ENCODE measurements at regions not wholly inside any gene's neighbourhood (a gene's known extent, or its start where the extent isn't known, plus 50 kb on each side); places are given as distances from the start of the nearest gene placed in this dataset.

DNA sequence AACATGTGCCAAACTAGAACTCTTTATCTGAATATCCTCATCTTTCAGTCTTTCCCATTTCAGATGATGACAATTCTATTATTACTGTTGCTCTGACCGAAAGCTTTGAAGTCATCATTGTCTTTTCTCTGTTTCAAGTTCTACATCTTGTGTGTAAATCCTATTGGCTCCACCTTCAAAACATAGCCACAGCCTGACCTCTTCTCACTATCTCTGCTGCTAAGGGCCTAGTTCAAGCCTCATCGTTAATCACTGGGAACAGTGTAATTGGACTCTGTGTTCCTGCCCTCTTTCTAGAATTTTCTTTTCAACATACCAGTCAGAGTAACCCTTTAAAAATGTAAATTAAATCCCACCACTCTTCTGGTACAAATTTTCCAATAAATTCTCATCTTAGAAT lies 105.1 kb downstream of the OXSM start:
- Histone ChIP-seq H3K4me2 (ENCODE audit: insufficient read depth, low read length) (no peak overlapping the region), H3K9ac (replicated peaks; ENCODE audit: extremely low read depth, insufficient read depth, low read length) (no peak overlapping the region), H3K36me3 (ENCODE audit: control insufficient read depth in 2 of 2, extremely low read depth in 1 of 2, insufficient read depth in 2 of 2, low read length in 2 of 2) (no peaks in the 10 kb centered on the region), H3K4me3 (replicated peaks in 1 of 3; ENCODE audit: insufficient read depth in 1 of 3, low read depth in 1 of 3, low read length in 3 of 3) (no peak overlapping the region), H3K9me1 (replicated peaks; ENCODE audit: control insufficient read depth, extremely low read depth, insufficient read depth, low read length) (no peaks in the 10 kb centered on the region), H3K79me2 (ENCODE audit: control insufficient read depth, insufficient read depth, low read length) (no peaks in the 10 kb centered on the region), H3K9me3 (replicated peaks; ENCODE audit: control insufficient read depth, insufficient read depth, low read length) (no peaks in the 10 kb centered on the region), H3K4me1 (ENCODE audit: control insufficient read depth, extremely low read depth, insufficient read depth, low read length) (no peaks in the 10 kb centered on the region), H2AFZ (ENCODE audit: low read depth, low read length) (no peak overlapping the region), H4K20me1 (replicated peaks; ENCODE audit: control insufficient read depth, extremely low read depth, insufficient read depth, low read length) (no peaks in the 10 kb centered on the region), H3K27me3 (ENCODE audit: control insufficient read depth in 2 of 2, insufficient read depth in 2 of 2, low read length in 2 of 2) (no peaks in the 10 kb centered on the region), H3K27ac (ENCODE audit: insufficient read depth, low read depth, low read length) (no peak overlapping the region)
- BruUV-seq (replicated peaks), result no TSS peak
- CTCF ChIA-PET, result no interaction called here
- POLR2A ChIA-PET, result no interaction called here
- dilution Hi-C loops (cut with MboI; ENCODE audit: extremely low pct_ligation_motif_present, low sequenced_read_pairs), result no loop called here
- FAIRE-seq (no peak), DNase-seq (ENCODE audit: low read depth, low spot score) (no peak)
- intact Hi-C loops (cut with micrococcal nuclease), result no loop called here
- TF ChIP-seq MYC (IDR thresholded peaks at IDR 0.05; ENCODE audit: low read depth, low read length) (no peak), JUN (IDR thresholded peaks at IDR 0.05; ENCODE audit: borderline replicate concordance, insufficient read depth, insufficient read length, low read depth) (no peak), POLR2A (IDR thresholded peaks at IDR 0.05; ENCODE audit: low read depth, low read length) (no peak), GATA2 (IDR thresholded peaks at IDR 0.05; ENCODE audit: insufficient read depth, insufficient read length, low read depth, low read length) (no peak), POLR2AphosphoS5 (IDR thresholded peaks at IDR 0.05; ENCODE audit: insufficient read depth, low read depth, low read length) (no peak), EZH2 (IDR thresholded peaks at IDR 0.05; ENCODE audit: borderline replicate concordance, low read depth, low read length, severe bottlenecking) (no peak), FOS (IDR thresholded peaks at IDR 0.05; ENCODE audit: borderline replicate concordance, insufficient read depth, low read length) (no peak)
- TF ChIP-seq, protein P1, sequence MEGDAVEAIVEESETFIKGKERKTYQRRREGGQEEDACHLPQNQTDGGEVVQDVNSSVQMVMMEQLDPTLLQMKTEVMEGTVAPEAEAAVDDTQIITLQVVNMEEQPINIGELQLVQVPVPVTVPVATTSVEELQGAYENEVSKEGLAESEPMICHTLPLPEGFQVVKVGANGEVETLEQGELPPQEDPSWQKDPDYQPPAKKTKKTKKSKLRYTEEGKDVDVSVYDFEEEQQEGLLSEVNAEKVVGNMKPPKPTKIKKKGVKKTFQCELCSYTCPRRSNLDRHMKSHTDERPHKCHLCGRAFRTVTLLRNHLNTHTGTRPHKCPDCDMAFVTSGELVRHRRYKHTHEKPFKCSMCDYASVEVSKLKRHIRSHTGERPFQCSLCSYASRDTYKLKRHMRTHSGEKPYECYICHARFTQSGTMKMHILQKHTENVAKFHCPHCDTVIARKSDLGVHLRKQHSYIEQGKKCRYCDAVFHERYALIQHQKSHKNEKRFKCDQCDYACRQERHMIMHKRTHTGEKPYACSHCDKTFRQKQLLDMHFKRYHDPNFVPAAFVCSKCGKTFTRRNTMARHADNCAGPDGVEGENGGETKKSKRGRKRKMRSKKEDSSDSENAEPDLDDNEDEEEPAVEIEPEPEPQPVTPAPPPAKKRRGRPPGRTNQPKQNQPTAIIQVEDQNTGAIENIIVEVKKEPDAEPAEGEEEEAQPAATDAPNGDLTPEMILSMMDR (IDR thresholded peaks at IDR 0.05; ENCODE audit: extremely low read depth in 1 of 2, insufficient read depth in 1 of 2, low read depth in 1 of 2, low read length in 2 of 2), result no peak
- TF ChIP-seq, protein P2, sequence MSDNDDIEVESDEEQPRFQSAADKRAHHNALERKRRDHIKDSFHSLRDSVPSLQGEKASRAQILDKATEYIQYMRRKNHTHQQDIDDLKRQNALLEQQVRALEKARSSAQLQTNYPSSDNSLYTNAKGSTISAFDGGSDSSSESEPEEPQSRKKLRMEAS (IDR thresholded peaks at IDR 0.05; ENCODE audit: insufficient read depth, insufficient read length), result no peak

Measured in endothelial cell of umbilical vein (primary cell).